ENCODE measurements at regions not wholly inside any gene's neighbourhood (a gene's known extent, or its start where the extent isn't known, plus 50 kb on each side); places are given as distances from the start of the nearest gene placed in this dataset.

DNA sequence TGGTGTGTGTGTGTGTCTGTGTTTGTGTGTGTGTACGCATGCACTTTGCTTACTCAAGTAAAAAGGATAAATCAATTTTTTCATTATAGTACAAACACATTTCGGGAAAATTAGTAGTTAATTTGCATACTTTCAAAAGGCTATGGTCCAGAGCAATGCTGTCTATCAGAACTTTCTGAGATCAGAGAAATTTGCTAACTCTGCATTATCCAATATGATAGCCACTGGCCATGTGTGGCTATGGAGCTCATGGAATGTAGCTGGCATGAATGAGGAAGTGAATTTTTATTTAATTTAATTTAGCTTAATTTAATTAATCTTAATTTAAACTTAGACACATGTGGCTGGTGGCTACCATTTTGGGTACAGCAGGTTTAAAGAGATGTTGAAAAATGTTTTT lies 289.6 kb downstream of the MAT2B start:
- no peak for TF ChIP-seq POLR2A (IDR thresholded peaks at IDR 0.05)
- TF ChIP-seq CTCF (IDR thresholded peaks at IDR 0.05) = no peak
